Parathyroid adenoma (tissue), 2 donors: ENCODE measurements at regions not wholly inside any gene's neighbourhood (a gene's known extent, or its start where the extent isn't known, plus 50 kb on each side); places are given as distances from the start of the nearest gene placed in this dataset.

ENCODE experiments used
- H2AFZ ChIP-seq: fragments of 300-600 bp; sonication (generic); one replicate; pipeline ENCODE4 v1.7.0; 2017; ENCODE audit warnings: antibody characterized with exemption, mild to moderate bottlenecking
- H3K27ac ChIP-seq: fragments of 300-600 bp; sonication (generic); one replicate; pipeline ENCODE4 v1.7.0; 2017
- H3K27me3 ChIP-seq: fragments of 300-600 bp; sonication (generic); one replicate; pipeline ENCODE4 v1.7.0; 2017; ENCODE audit warnings: low read length; ENCODE audit not compliant: control insufficient read depth, insufficient read depth
- H3K36me3 ChIP-seq: fragments of 300-600 bp; sonication (generic); one replicate; pipeline ENCODE4 v1.7.0; 2017; ENCODE audit warnings: low read length; ENCODE audit not compliant: control insufficient read depth, insufficient read depth
- H3K4me1 ChIP-seq: fragments of 300-600 bp; sonication (generic); one replicate; pipeline ENCODE4 v1.7.0; 2017; ENCODE audit warnings: control low read depth
- H3K4me2 ChIP-seq: fragments of 300-600 bp; sonication (generic); one replicate; pipeline ENCODE4 v1.7.0; 2017; ENCODE audit warnings: low read length
- H3K4me3 ChIP-seq: fragments of 300-600 bp; sonication (generic); one replicate; pipeline ENCODE4 v1.7.0; 2017; ENCODE audit warnings: low read depth, low read length
- H3K79me2 ChIP-seq: fragments of 300-600 bp; sonication (generic); one replicate; pipeline ENCODE4 v1.7.0; 2017; ENCODE audit warnings: control low read depth
- H3K9ac ChIP-seq: fragments of 300-600 bp; sonication (generic); one replicate; pipeline ENCODE4 v1.7.0; 2017; ENCODE audit warnings: mild to moderate bottlenecking
- H3K9me3 ChIP-seq: fragments of 300-600 bp; sonication (generic); one replicate; pipeline ENCODE4 v1.7.0; 2017; ENCODE audit warnings: low read length; ENCODE audit not compliant: control insufficient read depth
- TF ChIP-seq, protein P1 (sequence below): fragments of 300-600 bp; sonication (generic); IDR thresholded peaks from one replicate; pipeline ENCODE4 v1.7.0; 2017; ENCODE audit warnings: antibody characterized with exemption, mild to moderate bottlenecking
- donor health status: primary hyperparathyroidism.

- TF ChIP-seq, protein P1, sequence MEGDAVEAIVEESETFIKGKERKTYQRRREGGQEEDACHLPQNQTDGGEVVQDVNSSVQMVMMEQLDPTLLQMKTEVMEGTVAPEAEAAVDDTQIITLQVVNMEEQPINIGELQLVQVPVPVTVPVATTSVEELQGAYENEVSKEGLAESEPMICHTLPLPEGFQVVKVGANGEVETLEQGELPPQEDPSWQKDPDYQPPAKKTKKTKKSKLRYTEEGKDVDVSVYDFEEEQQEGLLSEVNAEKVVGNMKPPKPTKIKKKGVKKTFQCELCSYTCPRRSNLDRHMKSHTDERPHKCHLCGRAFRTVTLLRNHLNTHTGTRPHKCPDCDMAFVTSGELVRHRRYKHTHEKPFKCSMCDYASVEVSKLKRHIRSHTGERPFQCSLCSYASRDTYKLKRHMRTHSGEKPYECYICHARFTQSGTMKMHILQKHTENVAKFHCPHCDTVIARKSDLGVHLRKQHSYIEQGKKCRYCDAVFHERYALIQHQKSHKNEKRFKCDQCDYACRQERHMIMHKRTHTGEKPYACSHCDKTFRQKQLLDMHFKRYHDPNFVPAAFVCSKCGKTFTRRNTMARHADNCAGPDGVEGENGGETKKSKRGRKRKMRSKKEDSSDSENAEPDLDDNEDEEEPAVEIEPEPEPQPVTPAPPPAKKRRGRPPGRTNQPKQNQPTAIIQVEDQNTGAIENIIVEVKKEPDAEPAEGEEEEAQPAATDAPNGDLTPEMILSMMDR, result no peak
- no peaks in the 10 kb centered on the region for H3K4me1 ChIP-seq
- no peak overlapping the region for H3K9ac ChIP-seq
- no peaks in the 10 kb centered on the region for H3K9me3 ChIP-seq
- H2AFZ ChIP-seq, result no peak overlapping the region
- no peaks in the 10 kb centered on the region for H3K79me2 ChIP-seq
- no peak overlapping the region for H3K27ac ChIP-seq
- no peaks in the 10 kb centered on the region for H3K36me3 ChIP-seq
- H3K4me3 ChIP-seq, result no peak overlapping the region
- H3K27me3 ChIP-seq, result no peaks in the 10 kb centered on the region
- no peak overlapping the region for H3K4me2 ChIP-seq
Observed at GRCh38 chr21:25179116-25179515, 428.2 kb downstream of the MRPL39 start.

GRCh38 chr21:25176637-25177412, 430.5 kb downstream of the MRPL39 start:
- Histone ChIP-seq H2AFZ (no peak overlapping the region), H3K36me3 (no peaks in the 10 kb centered on the region), H3K79me2 (no peaks in the 10 kb centered on the region), H3K4me2 (no peak overlapping the region), H3K9me3 (no peaks in the 10 kb centered on the region), H3K4me3 (no peak overlapping the region), H3K9ac (no peak overlapping the region), H3K27me3 (no peaks in the 10 kb centered on the region), H3K27ac (no peak overlapping the region), H3K4me1 (no peaks in the 10 kb centered on the region)
- TF ChIP-seq, protein P1, result no peak

DNA sequence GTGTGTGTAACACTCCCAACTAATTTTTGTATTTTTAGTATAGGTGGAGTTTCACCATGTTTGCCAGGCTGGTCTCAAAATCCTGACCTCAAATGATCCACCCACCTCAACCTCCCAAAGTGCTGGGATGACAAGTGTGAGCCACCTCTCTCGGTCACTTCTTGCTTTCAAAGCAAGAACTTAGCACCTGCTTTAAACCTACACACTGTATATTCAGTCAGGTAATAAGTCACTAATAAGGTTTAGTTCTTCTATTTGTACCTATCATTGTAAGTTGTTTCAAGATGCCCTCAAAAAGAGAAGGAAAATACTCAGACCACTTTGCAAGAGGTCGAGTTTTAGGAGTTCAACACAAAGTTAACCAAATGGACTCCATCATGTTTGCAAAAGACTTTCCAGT, 431.3 kb downstream of the MRPL39 start:
- Histone ChIP-seq H3K9me3 (no peaks in the 10 kb centered on the region), H3K4me2 (no peak overlapping the region), H3K4me1 (no peaks in the 10 kb centered on the region), H3K27me3 (no peaks in the 10 kb centered on the region), H3K27ac (no peak overlapping the region), H3K79me2 (no peaks in the 10 kb centered on the region), H3K36me3 (no peaks in the 10 kb centered on the region), H3K4me3 (no peak overlapping the region), H3K9ac (no peak overlapping the region), H2AFZ (no peak overlapping the region)
- TF ChIP-seq, protein P1, result no peak

GRCh38 chr21:25171438-25171837, 435.8 kb downstream of the MRPL39 start:
- Histone ChIP-seq H3K36me3 (no peaks in the 10 kb centered on the region), H2AFZ (no peak overlapping the region), H3K4me2 (no peak overlapping the region), H3K79me2 (no peaks in the 10 kb centered on the region), H3K4me3 (no peak overlapping the region), H3K27me3 (no peaks in the 10 kb centered on the region), H3K9ac (no peak overlapping the region), H3K9me3 (no peaks in the 10 kb centered on the region), H3K4me1 (no peaks in the 10 kb centered on the region), H3K27ac (no peak overlapping the region)
- TF ChIP-seq, protein P1, result no peak

- Histone ChIP-seq H2AFZ (no peak overlapping the region), H3K27me3 (no peaks in the 10 kb centered on the region), H3K36me3 (no peaks in the 10 kb centered on the region), H3K4me1 (no peaks in the 10 kb centered on the region), H3K9ac (no peak overlapping the region), H3K4me3 (no peak overlapping the region), H3K79me2 (no peaks in the 10 kb centered on the region), H3K9me3 (no peaks in the 10 kb centered on the region), H3K4me2 (no peak overlapping the region), H3K27ac (no peak overlapping the region)
- TF ChIP-seq, protein P1, result no peak
Observed at GRCh38 chr21:25170681-25171080, 436.6 kb downstream of the MRPL39 start.
